ENCODE measurements at regions not wholly inside any gene's neighbourhood (a gene's known extent, or its start where the extent isn't known, plus 50 kb on each side); places are given as distances from the start of the nearest gene placed in this dataset.
"Not testable (repeated sequence)": the region's sequence is repeated elsewhere in the genome, so short reads cannot be mapped to it uniquely, and the experiment has no call there.

GRCh38 chr12:8386661-8387060 lies 69.1 kb upstream of the CLEC6A start:
- RAD21 ChIA-PET (ENCODE audit: unreplicated experiment); ATAC-seq; H3K27me3 ChIP-seq (replicated peaks in 1 of 2; ENCODE audit: control insufficient read depth in 2 of 2, insufficient read depth in 2 of 2, low read length in 1 of 2); H3K4me3 ChIP-seq; FAIRE-seq; H3K9me3 ChIP-seq (replicated peaks; ENCODE audit: control insufficient read depth, insufficient read depth, low read length); H3K79me2 ChIP-seq (ENCODE audit: control insufficient read depth, insufficient read depth, low read length); H3K4me2 ChIP-seq (ENCODE audit: control insufficient read depth, insufficient read depth); H3K9ac ChIP-seq (ENCODE audit: control insufficient read depth, insufficient read depth, low read length); H3K36me3 ChIP-seq (ENCODE audit: control insufficient read depth in 2 of 2, insufficient read depth in 2 of 2, low read length in 1 of 2); BruUV-seq (replicated peaks); POLR2A ChIA-PET; H4K20me1 ChIP-seq (ENCODE audit: control insufficient read depth, insufficient read depth); H2AFZ ChIP-seq (ENCODE audit: control insufficient read depth, low read depth, low read length); DNase-seq (ENCODE audit: low read depth, low spot score); intact Hi-C loops (cut with micrococcal nuclease; ENCODE audit: unreplicated experiment); SMC1A ChIA-PET (ENCODE audit: uncharacterized antibody, unreplicated experiment); H3K27ac ChIP-seq (ENCODE audit: control insufficient read depth, insufficient read depth); H3K4me1 ChIP-seq (ENCODE audit: control insufficient read depth, insufficient read depth, low read length); CTCF ChIA-PET: not testable (repeated sequence)
- in situ Hi-C loops (cut with MboI), result loop anchor here (25.0 kb wide), 2 partner anchors 99 to 274 kb away; partner anchors contain the start of gene CLEC4A
- WGBS (ENCODE audit: insufficient coverage, insufficient replicate concordance, low lambda C conversion rate, missing lambda C conversion rate), result 8% methylated on average over 1 of the region's 2 CpGs

GRCh38 chr12:8389296-8389695 lies 66.5 kb upstream of the CLEC6A start:
- H3K4me2 ChIP-seq (ENCODE audit: control insufficient read depth, insufficient read depth); H4K20me1 ChIP-seq (ENCODE audit: control insufficient read depth, insufficient read depth); RAD21 ChIA-PET (ENCODE audit: unreplicated experiment); H2AFZ ChIP-seq (ENCODE audit: control insufficient read depth, low read depth, low read length); FAIRE-seq; CTCF ChIA-PET; H3K27ac ChIP-seq (ENCODE audit: control insufficient read depth, insufficient read depth); H3K4me1 ChIP-seq (ENCODE audit: control insufficient read depth, insufficient read depth, low read length); POLR2A ChIA-PET; ATAC-seq; H3K79me2 ChIP-seq (ENCODE audit: control insufficient read depth, insufficient read depth, low read length); intact Hi-C loops (cut with micrococcal nuclease; ENCODE audit: unreplicated experiment); BruUV-seq (replicated peaks); H3K36me3 ChIP-seq (ENCODE audit: control insufficient read depth in 2 of 2, insufficient read depth in 2 of 2, low read length in 1 of 2); H3K9me3 ChIP-seq (replicated peaks; ENCODE audit: control insufficient read depth, insufficient read depth, low read length); H3K4me3 ChIP-seq; H3K9ac ChIP-seq (ENCODE audit: control insufficient read depth, insufficient read depth, low read length); DNase-seq (ENCODE audit: low read depth, low spot score); H3K27me3 ChIP-seq (replicated peaks in 1 of 2; ENCODE audit: control insufficient read depth in 2 of 2, insufficient read depth in 2 of 2, low read length in 1 of 2): not testable (repeated sequence)
- in situ Hi-C loops (cut with MboI), result loop anchor here (25.0 kb wide), 2 partner anchors 102 to 277 kb away; partner anchors contain the start of gene CLEC4A
- SMC1A ChIA-PET (ENCODE audit: uncharacterized antibody, unreplicated experiment), result interaction anchor here (1.4 kb wide), 1 partner anchor 158 kb away, joined by 3 read pairs; no protein-coding TSS in a partner anchor
- WGBS (ENCODE audit: insufficient coverage, insufficient replicate concordance, low lambda C conversion rate, missing lambda C conversion rate), result 21% methylated on average over 8 of the region's 8 CpGs
